ENCODE measurements at regions not wholly inside any gene's neighbourhood (a gene's known extent, or its start where the extent isn't known, plus 50 kb on each side); places are given as distances from the start of the nearest gene placed in this dataset.

GRCh38 chr4:166274775-166275174, 401.7 kb downstream of the TLL1 start:
- DNase-seq, result no peak

GRCh38 chr4:166277401-166277800, 404.4 kb downstream of the TLL1 start:
- DNase-seq, result no peak

GRCh38 chr4:166277853-166278252, 404.8 kb downstream of the TLL1 start:
- DNase-seq, result no peak

- DNase-seq, result no peak
These were observed 406.2 kb downstream of the TLL1 start for GRCh38 chr4:166279261-166279660.

GRCh38 chr4:166280642-166281041, 407.6 kb downstream of the TLL1 start:
- no peak for DNase-seq

GRCh38 chr4:166282081-166282770, 409.2 kb downstream of the TLL1 start:
- DNase-seq, result no peak

- no peak for DNase-seq
These were observed 411.2 kb downstream of the TLL1 start for GRCh38 chr4:166284221-166284620.

- DNase-seq, result no peak
These were observed 417.4 kb downstream of the TLL1 start for GRCh38 chr4:166290426-166290825.

- DNase-seq, result no peak
These were observed 420.5 kb downstream of the TLL1 start for GRCh38 chr4:166293556-166293955.

GRCh38 chr4:166301266-166301665, 428.2 kb downstream of the TLL1 start:
- DNase-seq, result no peak

- no peak for DNase-seq
These were observed 435.6 kb downstream of the TLL1 start for GRCh38 chr4:166308647-166309046.

GRCh38 chr4:166309286-166309685, 436.2 kb downstream of the TLL1 start:
- DNase-seq, result no peak

- no peak for DNase-seq
These were observed 438.1 kb downstream of the TLL1 start for GRCh38 chr4:166311169-166311568.

GRCh38 chr4:166312166-166312565, 439.1 kb downstream of the TLL1 start:
- no peak for DNase-seq

- DNase-seq, result no peak
These were observed 441.9 kb downstream of the TLL1 start for GRCh38 chr4:166314902-166315301.

GRCh38 chr4:166315721-166316467, 442.9 kb downstream of the TLL1 start:
- DNase-seq, result no peak

GRCh38 chr4:166318810-166319525, 445.9 kb downstream of the TLL1 start:
- DNase-seq, result no peak

- no peak for DNase-seq
These were observed 450.2 kb downstream of the TLL1 start for GRCh38 chr4:166323250-166323649.

- DNase-seq, result no peak
These were observed 451.3 kb downstream of the TLL1 start for GRCh38 chr4:166324321-166324720.

- no peak for DNase-seq
These were observed 462.4 kb downstream of the TLL1 start for GRCh38 chr4:166335256-166335938.

- DNase-seq, result no peak
These were observed 469.0 kb downstream of the TLL1 start for GRCh38 chr4:166341992-166342391.

GRCh38 chr4:166363198-166363597, 490.2 kb downstream of the TLL1 start:
- no peak for DNase-seq

GRCh38 chr4:166366012-166366411, 493.0 kb downstream of the TLL1 start:
- DNase-seq, result no peak

All from CD4-positive, alpha-beta T cell treated with Interferon alpha-2 for 1 hour (primary cell).